DND-41 (cell line): ENCODE measurements at regions not wholly inside any gene's neighbourhood (a gene's known extent, or its start where the extent isn't known, plus 50 kb on each side); places are given as distances from the start of the nearest gene placed in this dataset.
"Not testable (repeated sequence)": the region's sequence is repeated elsewhere in the genome, so short reads cannot be mapped to it uniquely, and the experiment has no call there.

Experiments used
- ATAC-seq: fragments of 200-7000 bp; cut with Tn5 transposase; 3 replicates; pipeline ENCODE4 v1.9.1; 2021; ENCODE audit warnings: low read depth; ENCODE audit not compliant: insufficient read depth
- DNase-seq: peaks from one replicate; pipeline ENCODE4 v3.0.0-alpha.2; 2020
- H2AFZ ChIP-seq: 2 replicates; pipeline ENCODE4 v1.6.0; 2012; ENCODE audit warnings: low read depth, low read length
- H3K27ac ChIP-seq: 2 replicates; pipeline ENCODE4 v1.5.1; 2012; ENCODE audit warnings: low read length, inconsistent platforms
- H3K27me3 ChIP-seq: fragments of 200-600 bp; sonication (generic); 2 replicates; pipeline ENCODE4 v1.6.0; 2012; ENCODE audit warnings: low read length, mild to moderate bottlenecking, inconsistent platforms; ENCODE audit not compliant: insufficient read depth, poor library complexity
- H3K36me3 ChIP-seq: 2 replicates; pipeline ENCODE4 v1.5.1; 2012; ENCODE audit warnings: low read length, inconsistent platforms; ENCODE audit not compliant: insufficient read depth
- H3K4me1 ChIP-seq: 2 replicates; pipeline ENCODE4 v1.5.1; 2012; ENCODE audit warnings: mild to moderate bottlenecking, low read length; ENCODE audit not compliant: insufficient read depth
- H3K4me2 ChIP-seq: 2 replicates; pipeline ENCODE4 v1.6.0; 2012; ENCODE audit warnings: mild to moderate bottlenecking, moderate library complexity, low read length, inconsistent platforms; ENCODE audit not compliant: insufficient read depth
- H3K4me3 ChIP-seq, 2 experiments: fragments of 200-600 bp in 1 of 2; shearing (Covaris generic) in 1 of 2; 2 replicates each; pipeline ENCODE4 v1.5.1; 2012 to 2016; ENCODE audit warnings: inconsistent platforms in 2 of 2, low read length in 2 of 2, mild to moderate bottlenecking in 2 of 2, low read depth in 1 of 2, moderate library complexity in 1 of 2
- H3K79me2 ChIP-seq: 2 replicates; pipeline ENCODE4 v1.6.0; 2012; ENCODE audit warnings: low read length, inconsistent platforms; ENCODE audit not compliant: insufficient read depth
- H3K9ac ChIP-seq: 2 replicates; pipeline ENCODE4 v1.6.0; 2012; ENCODE audit warnings: low read depth, mild to moderate bottlenecking, inconsistent platforms, low read length, moderate library complexity
- H3K9me3 ChIP-seq: 2 replicates; pipeline ENCODE4 v1.5.1; 2012; ENCODE audit warnings: low read length, moderate library complexity, mild to moderate bottlenecking, inconsistent platforms; ENCODE audit not compliant: insufficient read depth, severe bottlenecking
- H4K20me1 ChIP-seq: 2 replicates; pipeline ENCODE4 v1.6.0; 2012; ENCODE audit warnings: low read length; ENCODE audit not compliant: insufficient read depth
- CTCF ChIP-seq: IDR thresholded peaks from 2 replicates; pipeline ENCODE4 v1.5.1; 2012; ENCODE audit warnings: borderline replicate concordance, low read length, moderate library complexity, mild to moderate bottlenecking; ENCODE audit not compliant: poor library complexity, severe bottlenecking; ENCODE audit errors: extremely low read depth
- EZH2 ChIP-seq: IDR thresholded peaks from 3 replicates; pipeline ENCODE4 v1.6.1; 2012; ENCODE audit warnings: borderline replicate concordance, low read depth, mild to moderate bottlenecking, moderate library complexity, low read length, inconsistent platforms; ENCODE audit not compliant: severe bottlenecking

GRCh38 chr15:21267671-21268395 lies 172.5 kb downstream of the POTEB3 start:
- no peak for ATAC-seq
- H2AFZ ChIP-seq, result no peak overlapping the region
- DNase-seq, result no peak
- H3K4me3 ChIP-seq, result no peak overlapping the region
- no peak overlapping the region for H3K4me2 ChIP-seq
- H3K79me2 ChIP-seq, result no peaks in the 10 kb centered on the region
- no peak overlapping the region for H3K27ac ChIP-seq
- H4K20me1 ChIP-seq, result no peaks in the 10 kb centered on the region
- no peaks in the 10 kb centered on the region for H3K27me3 ChIP-seq
- H3K9me3 ChIP-seq, result no peaks in the 10 kb centered on the region
- TF ChIP-seq EZH2, result no peak
- TF ChIP-seq CTCF, result no peak
- H3K36me3 ChIP-seq, result no peaks in the 10 kb centered on the region
- no peak overlapping the region for H3K9ac ChIP-seq
- no peaks in the 10 kb centered on the region for H3K4me1 ChIP-seq

- H3K4me3 ChIP-seq, result no peak overlapping the region
- H3K27me3 ChIP-seq, result no peaks in the 10 kb centered on the region
- DNase-seq (no peak), ATAC-seq (no peak)
- no peaks in the 10 kb centered on the region for H3K79me2 ChIP-seq
- H4K20me1 ChIP-seq, result no peaks in the 10 kb centered on the region
- no peak for TF ChIP-seq CTCF
- TF ChIP-seq EZH2, result no peak
- H3K9me3 ChIP-seq, result no peaks in the 10 kb centered on the region
- H3K36me3 ChIP-seq, result no peaks in the 10 kb centered on the region
- no peak overlapping the region for H3K27ac ChIP-seq
- H3K4me1 ChIP-seq, result no peaks in the 10 kb centered on the region
- H3K4me2 ChIP-seq, result no peak overlapping the region
- H2AFZ ChIP-seq, result no peak overlapping the region
- H3K9ac ChIP-seq, result no peak overlapping the region
These were observed 173.1 kb downstream of the POTEB3 start for GRCh38 chr15:21267226-21267625.

GRCh38 chr15:21265628-21266027 lies 174.7 kb downstream of the POTEB3 start:
- H3K27me3 ChIP-seq, H3K27ac ChIP-seq, H3K79me2 ChIP-seq, H2AFZ ChIP-seq, H3K4me3 ChIP-seq, H3K9me3 ChIP-seq, DNase-seq, ATAC-seq, H3K36me3 ChIP-seq, H3K9ac ChIP-seq, H4K20me1 ChIP-seq, H3K4me2 ChIP-seq, H3K4me1 ChIP-seq: not testable (repeated sequence)

- DNase-seq, result no peak
- Histone ChIP-seq H3K4me1 (no peaks in the 10 kb centered on the region), H3K79me2 (no peaks in the 10 kb centered on the region), H3K27me3 (no peaks in the 10 kb centered on the region), H3K4me2 (no peak overlapping the region), H3K4me3 (no peak overlapping the region), H3K9ac (no peak overlapping the region), H2AFZ (no peak overlapping the region), H3K36me3 (no peaks in the 10 kb centered on the region), H3K27ac (no peak overlapping the region), H3K9me3 (no peaks in the 10 kb centered on the region), H4K20me1 (no peaks in the 10 kb centered on the region)
- no peak for ATAC-seq
- TF ChIP-seq CTCF (no peak), EZH2 (no peak)
These were observed 177.4 kb downstream of the POTEB3 start for GRCh38 chr15:21262851-21263425.
